IPS-NIHi11 (cell line): ENCODE measurements at regions not wholly inside any gene's neighbourhood (a gene's known extent, or its start where the extent isn't known, plus 50 kb on each side); places are given as distances from the start of the nearest gene placed in this dataset.
"Not testable (repeated sequence)": the region's sequence is repeated elsewhere in the genome, so short reads cannot be mapped to it uniquely, and the experiment has no call there.

Source experiments
- DNase-seq: peaks from one replicate; pipeline ENCODE4 v3.0.0; 2012; ENCODE audit warnings: mixed read lengths, low spot score

DNA sequence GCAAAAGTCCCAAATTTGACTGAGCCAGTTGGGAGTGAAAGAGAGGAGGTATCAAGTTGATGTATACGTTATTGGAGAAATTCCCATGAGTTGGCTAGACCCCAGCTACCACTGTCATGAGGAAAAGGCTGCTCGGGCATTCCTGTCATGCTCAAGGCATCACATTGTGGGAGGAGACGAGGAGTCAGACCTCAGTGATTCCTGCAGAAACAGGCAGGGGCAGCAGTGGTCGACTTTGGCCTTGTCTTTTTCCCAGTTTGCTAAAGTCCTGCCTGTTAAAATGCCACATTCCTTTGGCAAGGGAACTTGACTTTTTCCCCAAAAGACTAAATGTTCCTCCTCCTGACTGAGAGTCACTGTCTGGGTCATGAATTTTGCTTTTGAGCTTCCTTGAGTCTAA is 295.5 kb upstream of the HS3ST5 start:
- DNase-seq: peak; percentile 39

DNA sequence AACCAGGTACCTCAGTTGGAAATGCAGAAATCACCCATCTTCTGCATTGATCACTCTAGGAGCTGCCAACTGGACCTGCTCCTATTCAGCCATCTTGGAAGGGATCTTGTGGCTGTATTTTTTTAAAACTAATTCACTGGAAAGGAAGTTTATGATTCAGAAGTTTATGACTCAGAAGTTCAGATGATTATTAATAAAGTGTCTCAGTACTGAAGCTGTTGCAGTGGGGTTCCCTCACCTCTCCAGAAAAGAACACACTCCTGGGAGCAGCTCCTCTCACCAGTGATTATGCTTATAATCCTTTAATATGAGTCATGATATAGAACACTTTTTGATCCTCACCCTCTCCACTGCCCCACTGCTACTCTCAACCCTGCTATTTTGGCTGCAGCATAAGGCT is 291.2 kb upstream of the HS3ST5 start:
- no peak for DNase-seq

DNA sequence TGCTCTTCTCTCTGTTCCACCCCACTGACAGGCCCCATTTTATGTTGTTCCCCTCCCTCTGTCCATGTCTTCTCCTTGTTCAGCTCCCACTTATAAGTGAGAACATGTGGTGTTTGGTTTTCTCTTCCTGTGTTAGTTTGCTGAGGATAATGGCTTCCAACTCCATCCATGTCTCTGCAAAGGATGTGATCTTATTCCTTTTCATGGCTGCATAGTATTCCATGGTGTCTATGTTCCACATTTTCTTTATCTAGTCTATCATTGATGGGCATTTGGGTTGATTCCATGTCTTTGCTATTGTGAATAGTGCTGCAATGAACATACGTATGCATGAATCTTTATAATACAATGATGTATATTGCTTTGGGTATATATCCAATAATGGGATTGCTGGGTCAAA is 283.4 kb upstream of the HS3ST5 start:
- not testable (repeated sequence) for DNase-seq

DNA sequence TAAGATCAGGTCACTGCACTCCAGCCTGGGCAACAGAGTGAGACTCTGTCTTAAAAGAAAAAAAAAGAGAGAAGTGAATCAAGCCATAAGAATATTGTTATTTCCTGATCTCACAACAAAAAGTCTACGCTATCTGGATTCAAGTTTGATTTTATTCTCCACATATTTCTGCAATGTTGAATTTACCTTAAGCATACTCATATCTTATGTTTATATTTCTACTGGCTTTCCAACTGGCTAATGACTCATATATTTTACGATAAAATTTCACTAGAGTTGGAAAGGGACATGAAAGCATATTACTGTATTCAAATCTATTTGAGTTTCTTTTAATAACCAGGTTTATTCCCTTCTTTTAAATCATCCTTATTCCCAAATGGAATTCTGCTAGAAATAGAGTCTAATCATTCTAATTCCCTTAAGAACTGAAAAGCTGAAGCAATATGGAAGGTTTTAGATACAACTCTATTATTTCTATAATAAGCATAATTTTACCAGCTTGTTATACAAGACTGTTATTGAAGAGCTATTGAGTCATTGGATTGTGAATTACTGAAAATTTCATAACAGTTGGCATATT is 276.9 kb upstream of the HS3ST5 start:
- no peak for DNase-seq

DNA sequence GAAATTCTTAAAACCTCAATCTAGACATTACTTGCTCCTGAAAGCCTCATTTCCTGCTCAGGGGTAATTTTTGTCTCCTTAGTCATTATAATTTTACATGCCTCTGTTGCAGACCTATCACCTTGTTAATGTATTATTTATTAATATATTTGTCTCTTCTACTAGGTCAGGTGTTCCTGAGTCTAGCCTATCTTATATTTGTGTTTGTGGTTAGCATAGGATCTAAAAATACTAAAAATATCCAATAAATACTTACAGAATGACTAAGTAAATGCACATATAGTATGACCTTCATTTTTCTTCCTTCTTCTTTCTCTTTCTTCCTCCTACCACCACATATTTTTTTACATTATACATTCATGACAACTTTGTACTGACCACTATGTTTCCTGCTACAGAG is 268.9 kb upstream of the HS3ST5 start:
- DNase-seq: no peak

DNA sequence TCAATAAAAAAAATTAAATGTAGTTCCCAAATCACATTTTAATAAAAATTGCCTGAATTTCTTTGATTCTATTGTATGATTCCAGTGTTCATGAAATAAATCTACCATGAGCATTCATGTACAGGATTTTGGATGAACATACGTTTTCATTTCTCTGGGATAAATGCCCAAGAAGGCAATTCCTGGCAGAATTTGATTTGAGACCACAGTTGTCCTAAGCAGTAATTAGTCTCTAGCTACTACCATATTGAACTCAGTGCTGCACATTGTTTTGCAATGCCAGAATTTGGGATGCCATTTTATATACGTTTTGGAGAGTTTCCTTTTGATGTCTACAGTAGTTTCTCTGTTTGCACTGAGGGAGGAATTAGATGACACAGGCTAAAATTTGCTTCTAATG is 265.3 kb upstream of the HS3ST5 start:
- no peak for DNase-seq

DNA sequence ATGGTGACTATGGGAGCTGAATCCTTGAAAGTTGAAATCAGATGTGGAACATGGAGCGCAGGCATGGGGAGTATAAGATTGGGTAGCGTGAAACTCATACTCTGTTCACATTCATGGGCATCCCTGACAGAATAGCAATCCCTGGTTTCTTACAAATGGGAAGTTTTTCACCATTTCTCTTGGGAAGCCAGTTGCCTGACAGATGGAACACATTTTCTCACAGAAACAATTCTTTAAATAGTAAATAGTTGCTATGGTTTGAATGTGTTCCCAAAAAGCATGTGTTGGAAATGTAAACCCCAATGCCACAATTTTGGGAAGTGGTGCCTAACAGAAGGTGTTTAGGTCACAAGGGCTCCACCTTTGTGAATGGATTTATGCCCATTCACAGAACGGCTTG is 262.8 kb upstream of the HS3ST5 start:
- no peak for DNase-seq

DNA sequence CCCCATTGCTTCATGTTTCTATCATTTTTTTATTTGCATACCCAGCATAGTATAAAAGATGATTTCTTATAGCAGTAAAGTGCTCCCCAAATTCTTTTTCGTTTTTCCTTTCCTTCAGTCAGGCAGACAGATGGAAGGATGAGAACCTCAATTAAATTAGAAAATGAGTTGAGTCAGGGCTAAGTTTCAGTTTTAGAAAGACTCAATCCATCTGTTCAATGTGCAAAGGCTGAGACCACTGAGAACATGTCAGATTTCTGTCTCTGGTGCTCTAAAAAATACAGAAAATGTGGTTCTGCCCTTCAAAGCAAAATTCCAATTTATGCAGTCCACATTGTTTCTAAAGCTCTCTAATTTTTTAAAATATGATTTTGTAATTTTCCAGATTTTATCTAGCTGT is 257.6 kb upstream of the HS3ST5 start:
- DNase-seq: no peak

DNA sequence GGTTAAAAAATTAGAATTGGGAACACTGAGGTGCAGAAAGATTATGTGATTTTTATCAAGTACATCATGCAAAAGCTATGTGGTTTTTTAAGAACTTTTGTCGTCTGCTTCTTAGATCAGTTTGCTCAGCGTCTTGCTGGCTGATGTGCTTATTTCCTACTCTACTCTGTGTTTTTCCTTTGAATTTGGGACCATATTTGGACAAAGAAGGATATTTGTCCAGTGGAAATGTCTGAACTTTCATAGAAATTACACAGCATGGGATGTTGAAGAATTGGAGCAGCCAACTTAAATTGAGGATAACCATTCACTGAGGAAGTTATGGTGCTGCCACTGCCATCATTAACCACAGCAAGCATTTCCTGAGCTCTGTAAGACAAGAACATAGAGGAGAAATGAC is 252.8 kb upstream of the HS3ST5 start:
- no peak for DNase-seq

DNA sequence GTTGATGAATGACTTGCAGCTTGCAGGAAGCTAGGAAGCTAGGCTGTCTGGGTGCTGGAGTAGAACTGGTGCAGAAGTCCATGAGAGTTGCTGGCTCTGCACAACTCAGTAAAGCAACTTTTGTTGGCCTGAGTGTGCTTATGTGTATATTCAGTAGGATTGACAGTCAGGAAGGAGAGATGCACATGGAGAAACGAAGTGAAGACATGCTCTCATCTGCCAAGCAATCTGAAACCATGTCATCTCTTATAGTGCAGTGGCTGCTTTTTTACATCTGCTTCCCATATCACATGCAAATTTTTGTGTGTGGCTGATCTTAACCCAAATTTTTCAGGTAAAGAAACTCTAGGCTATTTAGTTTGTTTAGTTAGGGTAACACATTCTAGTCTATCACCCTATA is 252.4 kb upstream of the HS3ST5 start:
- DNase-seq: no peak

DNA sequence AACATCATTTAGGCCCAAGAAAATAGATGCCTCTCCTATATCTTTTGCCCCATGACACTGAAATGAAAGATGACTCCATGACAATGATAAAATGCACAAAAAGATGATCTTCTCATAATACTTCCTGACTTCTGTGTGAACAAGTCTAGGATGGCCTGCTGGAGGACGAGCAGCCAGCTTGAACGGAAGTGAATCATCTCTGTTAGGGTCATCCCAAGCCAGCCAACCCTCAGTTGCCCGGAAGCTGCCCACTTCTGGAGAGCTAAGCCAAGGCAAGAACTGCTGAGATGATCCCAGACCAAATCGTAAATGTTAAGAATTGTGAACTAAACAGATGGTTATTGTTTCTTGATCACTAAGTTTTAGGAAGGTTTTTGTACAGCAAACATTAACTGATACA is 249.7 kb upstream of the HS3ST5 start:
- no peak for DNase-seq

DNA sequence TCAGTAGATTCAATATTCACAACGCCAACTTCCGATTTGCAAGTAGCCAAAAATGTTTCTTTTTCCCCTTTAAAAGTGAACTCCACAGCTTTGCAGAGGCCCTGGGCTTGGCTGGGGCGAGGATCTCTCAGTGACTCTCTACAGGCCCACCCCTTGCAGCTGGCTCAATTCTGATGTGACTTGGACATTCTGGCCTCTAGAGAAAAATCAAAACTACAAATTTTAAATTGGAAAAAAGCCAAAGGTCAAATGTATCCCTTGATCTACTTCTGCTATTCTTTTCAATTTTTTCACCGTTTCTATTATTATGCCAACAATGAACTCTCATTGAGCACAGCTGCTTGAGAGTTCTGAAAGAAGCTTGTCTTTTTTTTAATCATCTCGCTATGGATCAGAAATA is 245.9 kb upstream of the HS3ST5 start:
- no peak for DNase-seq

DNA sequence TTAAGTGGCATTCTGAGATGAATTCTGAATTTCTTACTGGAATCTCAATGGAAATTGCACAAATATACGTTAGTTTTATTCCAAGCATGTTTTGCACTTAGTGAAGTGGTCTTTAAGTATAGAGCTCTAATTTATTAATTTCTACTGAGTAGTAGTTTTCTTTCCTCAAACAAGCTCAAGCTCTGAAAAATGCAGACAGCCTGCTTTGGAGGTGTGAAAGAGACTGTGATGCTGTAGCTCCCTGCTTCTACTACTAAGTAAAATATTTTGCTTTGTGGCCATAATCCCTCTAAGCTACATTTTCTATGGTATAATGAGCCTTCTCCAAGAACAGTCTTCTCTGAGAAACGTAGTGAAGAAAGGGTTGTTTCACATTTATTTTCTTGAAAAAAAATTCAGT is 243.5 kb upstream of the HS3ST5 start:
- no peak for DNase-seq

DNA sequence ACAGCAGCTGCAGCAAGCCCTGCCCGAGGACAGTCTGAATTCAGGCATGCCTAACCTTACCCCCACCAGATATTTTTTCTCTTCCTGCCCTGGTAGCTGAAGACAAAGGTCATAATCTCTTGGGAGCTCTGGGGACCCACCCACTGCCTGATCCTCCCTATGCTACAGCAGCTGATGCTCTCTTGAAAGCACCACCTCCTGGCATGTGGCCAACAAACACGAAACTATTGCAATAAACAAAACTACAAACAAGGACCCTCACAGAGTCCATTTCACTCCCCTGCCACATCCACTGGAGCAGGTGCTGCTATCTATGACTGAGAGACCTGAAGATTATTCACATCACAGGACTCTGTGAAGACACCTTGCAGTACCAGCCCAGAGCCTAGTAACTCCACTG is 238.5 kb upstream of the HS3ST5 start:
- DNase-seq: no peak

DNA sequence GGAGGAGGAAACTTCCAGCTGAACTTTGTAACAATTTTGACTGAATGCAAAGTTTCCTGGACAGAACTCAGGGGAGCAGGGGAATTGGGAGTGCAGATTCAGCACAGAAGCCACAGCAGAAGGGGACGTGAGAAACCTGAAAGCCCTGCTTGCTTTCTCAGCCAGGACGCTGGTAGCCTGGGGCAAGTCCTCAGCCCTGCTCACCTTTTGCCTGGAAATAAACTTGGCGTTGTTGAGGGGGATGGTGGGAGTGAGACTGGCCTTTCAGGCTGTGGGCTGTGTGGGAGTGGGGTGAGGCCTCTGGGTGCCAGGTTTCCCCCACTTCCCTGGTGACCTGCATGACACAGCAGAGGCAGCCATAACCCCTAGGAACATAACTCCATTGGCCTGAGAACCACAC is 238.1 kb upstream of the HS3ST5 start:
- DNase-seq: no peak

DNA sequence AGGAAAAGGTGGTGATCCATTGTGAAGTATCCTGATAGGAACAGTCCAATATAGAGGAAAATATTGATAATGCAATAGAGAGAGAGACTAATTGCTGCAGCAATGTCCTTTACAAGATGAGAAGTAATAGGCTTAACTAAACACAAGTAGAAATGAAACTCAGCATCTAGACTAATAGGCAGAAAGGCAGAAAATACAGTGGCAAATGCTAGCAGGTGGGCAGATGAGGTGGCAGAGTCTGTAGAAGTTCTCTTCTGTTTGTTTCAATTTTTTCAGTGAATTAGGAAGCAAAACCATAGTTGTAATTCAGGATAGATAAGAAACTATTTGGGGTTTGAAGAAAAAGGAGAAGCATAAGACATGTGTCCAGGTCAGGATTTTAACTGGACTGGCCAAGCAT is 236.7 kb upstream of the HS3ST5 start:
- no peak for DNase-seq

DNA sequence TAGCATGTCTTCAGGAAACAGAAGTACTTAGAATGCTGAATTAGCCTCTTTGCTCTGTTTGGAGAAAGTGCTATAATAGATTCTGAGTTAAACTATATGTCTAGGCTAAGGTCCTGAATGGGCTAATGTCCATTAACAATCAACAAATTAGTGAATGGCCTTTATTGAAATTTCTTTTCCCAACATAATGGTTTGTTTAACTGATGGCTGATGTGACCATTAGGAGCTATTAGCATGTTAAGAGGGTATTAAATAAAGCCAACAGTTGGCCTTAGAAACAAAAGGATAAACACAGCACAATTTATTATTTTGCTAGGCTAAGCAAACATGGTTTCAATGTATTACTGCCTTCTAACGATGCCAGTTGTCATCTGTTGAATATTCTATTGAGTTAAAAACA is 234.3 kb upstream of the HS3ST5 start:
- no peak for DNase-seq

DNA sequence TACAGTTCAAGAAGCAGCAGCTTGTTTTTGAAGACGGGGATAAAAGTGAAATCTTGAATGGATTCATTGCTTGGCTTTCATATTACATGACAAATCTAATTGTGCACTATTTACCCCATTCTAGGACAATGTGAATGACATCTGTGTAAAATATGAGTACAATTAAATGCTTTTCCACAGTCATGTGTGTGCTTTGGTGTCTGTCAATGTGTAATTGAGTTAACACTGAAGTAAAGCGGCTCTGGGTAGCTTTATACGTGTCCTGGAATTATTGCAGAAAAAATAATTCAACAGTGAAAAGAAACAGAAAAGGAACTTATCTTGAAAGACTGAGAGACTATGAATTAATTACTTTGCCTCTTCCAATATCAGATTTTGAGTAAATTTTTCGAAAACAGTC is 233.5 kb upstream of the HS3ST5 start:
- DNase-seq: no peak

DNA sequence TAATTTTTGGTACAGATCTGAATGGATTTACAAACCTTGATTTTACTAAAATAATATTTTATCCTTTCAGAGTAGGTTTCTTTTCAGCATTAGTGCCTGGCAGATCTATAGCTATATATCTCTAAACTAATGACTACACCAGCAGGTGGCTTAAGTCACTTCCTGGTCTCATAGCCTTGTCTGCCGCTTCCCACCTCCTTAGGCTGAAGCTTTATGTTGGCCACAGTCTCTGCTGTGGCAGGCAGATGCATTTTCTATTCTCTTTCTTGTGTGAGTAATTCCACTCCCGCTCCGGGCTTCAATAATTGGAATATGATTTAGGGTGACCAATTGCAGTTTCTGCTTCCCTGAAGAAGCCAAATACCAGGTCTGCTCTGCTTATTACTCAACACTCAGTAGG is 226.8 kb upstream of the HS3ST5 start:
- DNase-seq: peak; percentile 28

DNA sequence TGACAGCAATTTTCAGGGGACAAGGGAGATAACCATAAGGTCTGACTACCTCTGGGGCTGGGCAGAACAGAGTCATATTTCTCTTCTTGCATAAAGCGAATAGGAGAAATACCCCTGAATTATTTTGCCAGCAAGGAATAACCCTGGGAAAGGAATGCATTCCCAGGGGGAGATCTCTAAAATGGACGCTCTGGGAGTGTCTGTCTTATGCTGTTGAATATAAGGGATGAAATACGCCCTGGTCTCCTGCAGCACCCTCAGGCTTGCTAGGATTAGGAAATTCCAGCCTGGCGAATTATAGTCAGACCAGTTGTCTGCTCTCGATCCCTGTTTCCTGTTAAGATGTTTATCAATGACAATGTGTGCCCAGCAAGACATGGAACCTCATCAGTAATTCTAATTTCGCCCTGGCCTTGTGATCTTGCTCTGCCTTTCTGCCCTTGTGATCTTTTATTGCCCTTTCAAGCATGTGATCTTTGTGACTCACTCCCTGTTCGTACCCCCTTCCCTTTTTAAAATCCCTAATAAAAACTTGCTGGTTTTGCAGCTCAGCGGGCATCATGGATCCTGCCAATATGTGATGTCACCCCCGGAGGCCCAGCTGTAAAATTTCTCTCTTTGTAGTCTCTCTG is 221.6 kb upstream of the HS3ST5 start:
- DNase-seq: no peak

DNA sequence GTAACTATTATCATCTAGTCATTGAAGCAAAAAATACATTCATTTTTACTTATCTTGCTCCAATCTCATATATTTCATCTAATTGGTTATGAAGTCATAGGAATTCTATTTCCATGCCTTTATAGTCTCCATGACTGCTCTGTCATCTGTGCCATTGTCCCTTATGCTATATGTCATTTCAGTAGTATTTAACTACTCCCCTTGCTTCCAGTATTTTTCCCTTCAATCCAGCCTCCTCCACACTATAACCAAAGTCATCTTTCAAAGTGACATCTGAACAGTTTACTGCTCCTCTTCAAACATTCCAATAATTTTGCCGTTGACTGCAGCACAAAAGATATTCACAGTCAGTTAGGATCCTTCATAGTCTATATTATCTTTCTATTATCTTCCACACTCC is 216.6 kb upstream of the HS3ST5 start:
- no peak for DNase-seq

DNA sequence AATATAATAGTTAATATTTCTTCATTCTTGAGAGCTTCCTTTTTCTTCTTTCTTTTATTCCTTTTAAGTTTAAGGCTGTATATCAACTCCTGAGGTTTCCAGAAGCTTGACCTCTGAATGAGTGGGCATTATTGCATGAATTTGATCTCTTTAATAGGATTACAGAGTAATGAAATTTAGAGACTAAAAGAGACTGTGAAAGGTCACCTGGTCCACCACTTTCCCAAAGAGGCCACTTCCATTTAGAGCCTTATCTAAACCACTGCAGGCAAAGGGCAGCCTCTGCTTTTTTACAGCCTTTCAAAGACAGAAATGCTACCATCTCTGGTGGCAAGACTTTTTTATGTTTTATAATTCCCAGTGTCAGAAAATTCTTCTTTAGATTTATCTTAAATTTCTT is 215.3 kb upstream of the HS3ST5 start:
- DNase-seq: no peak

DNA sequence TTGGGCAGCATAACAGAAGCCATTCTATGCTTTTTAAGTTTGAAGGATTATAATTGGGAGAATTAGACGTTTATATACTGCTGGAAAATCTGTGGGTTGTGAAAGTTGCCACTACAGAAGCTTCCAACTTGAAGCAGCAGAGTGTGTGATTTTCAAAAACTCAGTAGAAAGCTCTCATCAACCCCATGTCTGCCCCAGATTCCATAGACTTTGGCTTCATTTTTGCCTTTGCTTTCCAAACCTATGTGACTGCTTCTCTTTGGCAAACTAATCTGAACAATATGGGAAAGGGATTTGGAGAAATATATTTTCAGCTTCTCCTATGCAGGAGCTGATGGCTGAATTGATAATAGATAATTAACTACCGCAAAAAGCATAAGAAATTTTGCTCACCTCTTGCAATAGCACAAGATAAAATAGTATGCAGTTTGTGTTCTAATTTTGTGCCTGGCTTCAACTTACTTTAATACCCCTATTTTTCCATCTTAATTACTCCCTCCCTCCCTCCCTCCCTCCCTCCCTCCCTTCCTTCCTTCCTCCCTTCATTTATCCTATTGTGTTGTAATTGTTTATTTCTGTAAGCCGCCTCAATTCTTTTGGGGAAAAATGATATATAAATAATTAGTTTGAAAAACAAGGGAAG is 214.1 kb upstream of the HS3ST5 start:
- no peak for DNase-seq

DNA sequence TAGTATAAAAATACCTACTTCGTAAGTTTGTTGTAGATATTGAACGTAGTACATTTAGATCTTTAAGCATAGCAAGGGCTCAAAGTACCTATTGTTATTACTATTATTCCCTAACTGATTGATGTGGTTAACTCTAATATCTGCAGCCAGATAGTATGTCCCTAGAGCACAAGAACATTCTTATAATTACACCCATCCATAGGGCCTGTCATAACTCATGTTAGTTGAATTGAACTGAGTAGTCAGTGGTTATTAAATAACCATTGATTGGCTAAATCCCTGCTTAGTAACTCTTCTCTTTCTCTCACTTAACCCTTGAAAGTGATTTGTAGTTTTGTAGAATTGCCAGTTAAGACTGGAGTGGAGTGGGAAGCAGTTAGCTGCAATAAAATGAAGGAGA is 207.5 kb upstream of the HS3ST5 start:
- no peak for DNase-seq
